Suprapubic skin (tissue), 4 donors: ENCODE measurements at regions not wholly inside any gene's neighbourhood (a gene's known extent, or its start where the extent isn't known, plus 50 kb on each side); places are given as distances from the start of the nearest gene placed in this dataset.

ENCODE experiments used
- DNase-seq, 2 donors: peaks; one replicate each; pipeline ENCODE4 v3.0.0-alpha.2; 2019; ENCODE audit warnings: low spot score in 2 of 2
- H3K27ac ChIP-seq: fragments of 200-600 bp; sonication (generic); one replicate; pipeline ENCODE4 v1.5.1; 2019
- H3K27me3 ChIP-seq: fragments of 200-600 bp; sonication (generic); one replicate; pipeline ENCODE4 v1.5.1; 2019
- H3K36me3 ChIP-seq: fragments of 200-600 bp; sonication (generic); one replicate; pipeline ENCODE4 v1.5.1; 2019
- H3K4me1 ChIP-seq: fragments of 200-600 bp; sonication (generic); one replicate; pipeline ENCODE4 v1.5.1; 2019
- H3K4me3 ChIP-seq: fragments of 200-600 bp; sonication (generic); one replicate; pipeline ENCODE4 v1.5.1; 2019; ENCODE audit warnings: mild to moderate bottlenecking
- H3K9me3 ChIP-seq: fragments of 200-600 bp; sonication (generic); one replicate; pipeline ENCODE4 v1.5.1; 2019
- CTCF ChIP-seq, 2 donors: fragments of 200-600 bp in 1 of 2; fragments of 450-650 bp in 1 of 2; sonication (generic) in 1 of 2; IDR thresholded peaks; one replicate each; pipeline ENCODE4 v1.5.1; 2016 to 2019; ENCODE audit warnings: antibody characterized with exemption in 2 of 2, mild to moderate bottlenecking in 1 of 2, moderate library complexity in 1 of 2
- EP300 ChIP-seq: sonication (generic); formaldehyde crosslinking; IDR thresholded peaks from one replicate; pipeline ENCODE4 v1.6.1; 2017; ENCODE audit warnings: antibody characterized with exemption
- POLR2A ChIP-seq, 2 donors: fragments of 450-650 bp; IDR thresholded peaks; one replicate each; pipeline ENCODE4 v1.6.1; 2017; ENCODE audit warnings: antibody characterized with exemption in 2 of 2, mild to moderate bottlenecking in 2 of 2, moderate library complexity in 2 of 2
- POLR2AphosphoS5 ChIP-seq, 3 donors: sonication (generic); formaldehyde crosslinking; IDR thresholded peaks; one replicate each; pipeline ENCODE4 v1.6.1; 2017; ENCODE audit warnings: antibody characterized with exemption in 3 of 3
- WGBS: methylation state at CpG from one replicate; pipeline ENCODE4 v1.1.5; 2018; 5-methylcytosine and 5-hydroxymethylcytosine counted together

- TF ChIP-seq POLR2AphosphoS5 (IDR thresholded peaks at IDR 0.05), result no peak
- no peak for TF ChIP-seq EP300
- no peak for TF ChIP-seq CTCF (IDR thresholded peaks at IDR 0.05)
- TF ChIP-seq POLR2A (IDR thresholded peaks at IDR 0.05), result no peak
- H3K4me1 ChIP-seq, result no peaks in the 10 kb centered on the region
- no peak overlapping the region for H3K4me3 ChIP-seq
- no peaks in the 10 kb centered on the region for H3K27me3 ChIP-seq
- DNase-seq, result no peak
- no peak overlapping the region for H3K27ac ChIP-seq
- H3K36me3 ChIP-seq, result no peaks in the 10 kb centered on the region
- no peaks in the 10 kb centered on the region for H3K9me3 ChIP-seq
- 39% methylated on average over 3 of the region's 3 CpGs for WGBS
Observed at GRCh38 chr2:196481324-196481697, 158.2 kb upstream of the CCDC150 start.

- TF ChIP-seq POLR2AphosphoS5 (IDR thresholded peaks at IDR 0.05) (no peak), POLR2A (IDR thresholded peaks at IDR 0.05) (no peak), CTCF (IDR thresholded peaks at IDR 0.05) (no peak), EP300 (no peak)
- Histone ChIP-seq H3K27me3 (no peaks in the 10 kb centered on the region), H3K4me1 (no peaks in the 10 kb centered on the region), H3K27ac (no peak overlapping the region), H3K9me3 (no peaks in the 10 kb centered on the region), H3K4me3 (no peak overlapping the region), H3K36me3 (no peaks in the 10 kb centered on the region)
- 85% methylated on average over 6 of the region's 6 CpGs for WGBS
- no peak for DNase-seq
Observed at GRCh38 chr2:196482119-196483065, 157.1 kb upstream of the CCDC150 start.

- WGBS, result 68% methylated on average over 3 of the region's 3 CpGs
- DNase-seq, result no peak
- Histone ChIP-seq H3K4me1 (no peaks in the 10 kb centered on the region), H3K27ac (no peak overlapping the region), H3K9me3 (no peaks in the 10 kb centered on the region), H3K36me3 (no peaks in the 10 kb centered on the region), H3K27me3 (no peaks in the 10 kb centered on the region), H3K4me3 (no peak overlapping the region)
- no peak for TF ChIP-seq POLR2AphosphoS5 (IDR thresholded peaks at IDR 0.05)
- no peak for TF ChIP-seq CTCF (IDR thresholded peaks at IDR 0.05)
- no peak for TF ChIP-seq EP300
- no peak for TF ChIP-seq POLR2A (IDR thresholded peaks at IDR 0.05)
Observed at GRCh38 chr2:196486146-196486545, 153.4 kb upstream of the CCDC150 start.

- no peaks in the 10 kb centered on the region for H3K4me1 ChIP-seq
- 59% methylated on average over 3 of the region's 3 CpGs for WGBS
- no peaks in the 10 kb centered on the region for H3K36me3 ChIP-seq
- no peak for DNase-seq
- TF ChIP-seq CTCF (IDR thresholded peaks at IDR 0.05), result no peak
- no peak for TF ChIP-seq EP300
- TF ChIP-seq POLR2A (IDR thresholded peaks at IDR 0.05), result no peak
- TF ChIP-seq POLR2AphosphoS5 (IDR thresholded peaks at IDR 0.05), result no peak
- H3K4me3 ChIP-seq, result no peak overlapping the region
- H3K27ac ChIP-seq, result peak overlapping the region; percentile 56
- no peaks in the 10 kb centered on the region for H3K9me3 ChIP-seq
- H3K27me3 ChIP-seq, result no peaks in the 10 kb centered on the region
Observed at GRCh38 chr2:196487417-196487816, 152.1 kb upstream of the CCDC150 start.

- DNase-seq, result no peak
- no peaks in the 10 kb centered on the region for H3K4me1 ChIP-seq
- H3K27ac ChIP-seq, result no peak overlapping the region
- no peaks in the 10 kb centered on the region for H3K9me3 ChIP-seq
- no peaks in the 10 kb centered on the region for H3K36me3 ChIP-seq
- no peak overlapping the region for H3K4me3 ChIP-seq
- 74% methylated on average over 1 of the region's 1 CpG for WGBS
- no peak for TF ChIP-seq POLR2AphosphoS5 (IDR thresholded peaks at IDR 0.05)
- TF ChIP-seq POLR2A (IDR thresholded peaks at IDR 0.05), result no peak
- no peak for TF ChIP-seq EP300
- no peak for TF ChIP-seq CTCF (IDR thresholded peaks at IDR 0.05)
- no peaks in the 10 kb centered on the region for H3K27me3 ChIP-seq
Observed at GRCh38 chr2:196489371-196489770, 150.1 kb upstream of the CCDC150 start.
